Astrocyte of the cerebellum (primary cell): ENCODE measurements at regions not wholly inside any gene's neighbourhood (a gene's known extent, or its start where the extent isn't known, plus 50 kb on each side); places are given as distances from the start of the nearest gene placed in this dataset.
A peak's percentile ranks its signal among the peaks of the same experiment; 100 is the strongest.

Source experiments
- DNase-seq: peaks from one replicate; pipeline ENCODE4 v3.0.0-alpha.2; 2011; ENCODE audit warnings: low read depth
- H3K4me3 ChIP-seq: 2 replicates; pipeline ENCODE4 v1.5.1; 2011; ENCODE audit warnings: mild to moderate bottlenecking, low read depth, low read length, moderate library complexity
- in situ Hi-C: cut with HindIII; loops from 2 replicates; pipeline ENCODE4 v1.10.0; 2017; ENCODE audit warnings: low sequenced_read_pairs
- TF ChIP-seq, protein P1 (sequence below): IDR thresholded peaks from 2 replicates; pipeline ENCODE4 v1.5.1; 2012; ENCODE audit warnings: low read length, low read depth, moderate library complexity, mild to moderate bottlenecking; ENCODE audit errors: missing control alignments

DNA sequence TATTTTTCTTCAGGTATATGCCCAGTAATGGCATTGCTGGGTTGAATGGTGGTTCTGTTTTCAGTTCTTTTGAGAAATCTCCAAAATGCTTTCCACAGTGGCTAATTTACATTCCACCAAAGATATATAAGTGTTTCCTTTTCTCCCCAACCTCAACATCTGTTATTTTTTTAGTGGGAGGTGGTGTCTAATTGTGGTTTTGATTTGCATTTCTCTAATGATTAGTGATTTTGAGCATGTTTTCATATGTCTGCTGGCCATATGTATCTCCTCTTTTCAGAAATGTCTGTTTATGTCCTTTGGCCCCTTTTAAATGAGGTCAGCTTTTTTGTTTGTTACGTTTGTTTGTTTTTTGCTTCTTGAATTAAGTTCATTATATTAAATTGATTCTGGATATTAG lies 760.2 kb downstream of the KCNA4 start:
- no peak for DNase-seq
- in situ Hi-C loops: no loop called here
- TF ChIP-seq, protein P1, sequence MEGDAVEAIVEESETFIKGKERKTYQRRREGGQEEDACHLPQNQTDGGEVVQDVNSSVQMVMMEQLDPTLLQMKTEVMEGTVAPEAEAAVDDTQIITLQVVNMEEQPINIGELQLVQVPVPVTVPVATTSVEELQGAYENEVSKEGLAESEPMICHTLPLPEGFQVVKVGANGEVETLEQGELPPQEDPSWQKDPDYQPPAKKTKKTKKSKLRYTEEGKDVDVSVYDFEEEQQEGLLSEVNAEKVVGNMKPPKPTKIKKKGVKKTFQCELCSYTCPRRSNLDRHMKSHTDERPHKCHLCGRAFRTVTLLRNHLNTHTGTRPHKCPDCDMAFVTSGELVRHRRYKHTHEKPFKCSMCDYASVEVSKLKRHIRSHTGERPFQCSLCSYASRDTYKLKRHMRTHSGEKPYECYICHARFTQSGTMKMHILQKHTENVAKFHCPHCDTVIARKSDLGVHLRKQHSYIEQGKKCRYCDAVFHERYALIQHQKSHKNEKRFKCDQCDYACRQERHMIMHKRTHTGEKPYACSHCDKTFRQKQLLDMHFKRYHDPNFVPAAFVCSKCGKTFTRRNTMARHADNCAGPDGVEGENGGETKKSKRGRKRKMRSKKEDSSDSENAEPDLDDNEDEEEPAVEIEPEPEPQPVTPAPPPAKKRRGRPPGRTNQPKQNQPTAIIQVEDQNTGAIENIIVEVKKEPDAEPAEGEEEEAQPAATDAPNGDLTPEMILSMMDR: no peak

DNA sequence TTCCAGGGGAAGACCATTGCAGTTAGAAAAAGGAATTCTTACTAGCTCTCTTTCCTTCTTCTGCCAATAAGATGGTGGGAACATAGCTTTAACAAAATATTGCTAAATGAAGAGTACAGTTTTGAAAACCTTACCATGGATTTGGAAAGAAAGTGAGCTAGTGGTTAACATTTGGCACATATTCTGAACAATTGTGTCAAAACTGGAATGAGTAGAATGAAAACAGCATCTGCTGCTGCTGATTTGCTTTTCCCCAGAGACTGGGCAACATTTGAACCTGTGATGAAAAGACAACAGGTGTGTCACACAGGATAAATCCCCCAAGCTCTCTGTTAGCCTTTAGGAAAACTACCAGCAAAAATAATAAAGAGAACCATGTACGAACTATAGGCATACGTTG lies 761.4 kb downstream of the KCNA4 start:
- DNase-seq: peak; percentile 58
- in situ Hi-C loops: no loop called here
- H3K4me3 ChIP-seq: no peak overlapping the region
- TF ChIP-seq, protein P1: no peak

More for the DNA sequence above, 760.2 kb downstream of the KCNA4 start:
- H3K4me3 ChIP-seq: no peak overlapping the region

DNA sequence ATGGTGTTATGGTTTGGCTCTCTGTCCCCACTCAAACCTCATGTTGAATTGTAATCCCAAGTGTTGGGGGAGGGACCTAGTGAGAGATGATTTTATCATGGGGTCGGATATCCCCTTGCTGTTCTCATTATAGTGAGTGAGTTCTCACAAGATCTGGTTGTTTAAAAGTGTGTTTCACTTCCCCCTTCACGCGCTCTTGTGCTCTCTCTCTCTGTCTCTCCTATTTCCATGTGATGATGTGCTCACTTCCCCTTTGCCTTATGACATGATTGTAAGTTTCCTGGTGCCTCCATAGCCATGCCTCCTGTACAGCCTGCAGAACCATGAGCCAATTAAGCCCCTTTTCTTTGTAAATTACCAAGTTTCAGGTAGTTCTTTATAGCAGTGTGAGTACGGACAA lies 765.1 kb downstream of the KCNA4 start:
- no peak for DNase-seq
- TF ChIP-seq, protein P1: no peak
- H3K4me3 ChIP-seq: no peak overlapping the region
- in situ Hi-C loops: no loop called here

DNA sequence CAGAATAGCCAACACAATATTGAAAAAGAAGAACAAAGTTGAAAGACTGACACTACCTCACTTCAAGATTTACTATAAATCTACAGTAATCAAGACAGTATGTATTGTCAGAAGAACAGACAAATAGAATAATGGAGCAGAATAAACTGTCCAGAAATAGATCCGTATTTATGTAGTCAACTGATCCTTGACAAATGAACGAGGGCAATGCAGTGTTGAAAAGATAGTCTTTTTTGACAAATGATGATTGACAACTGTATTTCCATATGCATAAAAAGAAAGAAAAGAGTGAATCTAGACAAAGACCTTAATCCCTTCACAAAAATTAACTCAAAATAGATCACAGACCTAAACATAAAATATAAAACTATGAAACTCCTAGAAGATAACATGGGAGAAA lies 767.1 kb downstream of the KCNA4 start:
- TF ChIP-seq, protein P1: no peak
- no peak for DNase-seq
- H3K4me3 ChIP-seq: no peak overlapping the region
- in situ Hi-C loops: no loop called here

DNA sequence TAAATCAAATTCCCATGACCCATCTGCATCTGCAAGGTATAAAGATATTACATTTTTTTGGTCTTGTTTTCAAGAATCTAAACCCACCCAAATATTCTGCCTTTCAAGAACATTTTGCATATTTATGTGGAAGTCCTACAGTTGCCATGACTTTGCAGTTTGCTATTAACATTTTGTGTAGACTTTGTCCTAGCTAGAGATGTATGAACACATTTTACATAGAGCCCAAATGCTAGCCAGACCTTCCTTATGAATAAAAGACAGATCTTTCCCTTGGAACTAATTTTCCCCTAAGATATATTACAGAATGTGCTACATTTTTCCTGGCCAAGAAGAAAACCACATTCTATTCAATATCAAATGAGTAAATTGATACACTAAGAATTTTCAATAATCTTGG lies 772.5 kb downstream of the KCNA4 start:
- TF ChIP-seq, protein P1: no peak
- no peak for DNase-seq
- no peak overlapping the region for H3K4me3 ChIP-seq
- in situ Hi-C loops: no loop called here

DNA sequence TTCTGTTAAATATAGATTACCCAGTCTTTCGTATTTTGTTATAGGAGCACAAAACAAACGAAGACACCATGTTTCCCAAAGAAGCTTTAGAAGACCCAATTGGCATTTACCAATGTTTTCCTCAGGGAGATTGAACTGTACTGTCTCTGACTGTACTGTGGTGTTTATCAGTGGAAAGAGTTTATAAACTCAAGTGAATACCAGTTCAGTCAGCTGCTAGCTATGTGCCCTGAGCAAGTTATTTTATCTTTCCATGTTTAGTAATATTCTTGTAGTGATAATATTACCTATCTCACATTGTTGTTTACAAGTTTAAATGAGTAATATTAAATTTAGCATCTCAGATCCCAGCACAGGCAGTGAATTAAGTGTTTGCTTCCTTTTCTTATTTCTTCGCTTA lies 773.2 kb downstream of the KCNA4 start:
- TF ChIP-seq, protein P1: no peak
- no peak for DNase-seq
- in situ Hi-C loops: no loop called here
- no peak overlapping the region for H3K4me3 ChIP-seq

DNA sequence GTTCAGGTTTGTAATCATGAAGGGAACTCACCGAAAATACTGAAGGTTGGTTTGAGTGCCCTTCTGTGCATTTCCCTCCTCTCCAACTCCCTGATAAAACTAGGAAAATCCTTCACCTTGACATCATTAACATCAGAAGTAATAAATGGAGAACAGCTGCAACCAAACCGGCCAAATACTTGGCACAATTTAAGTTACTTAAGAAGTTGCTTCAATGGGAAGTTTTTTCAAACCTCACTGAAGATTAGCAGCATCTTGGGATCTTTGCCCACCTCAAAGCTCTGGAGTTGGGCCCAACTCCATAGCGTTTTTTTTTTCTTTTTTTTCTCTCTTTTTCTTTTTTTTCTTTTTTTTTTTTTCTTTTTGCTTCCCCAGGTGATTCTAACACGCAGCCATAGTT lies 784.8 kb downstream of the KCNA4 start:
- TF ChIP-seq, protein P1: no peak
- DNase-seq: peak; percentile 77
- H3K4me3 ChIP-seq: no peak overlapping the region
- in situ Hi-C loops: no loop called here
